GM12878 (cell line): ENCODE measurements at regions not wholly inside any gene's neighbourhood (a gene's known extent, or its start where the extent isn't known, plus 50 kb on each side); places are given as distances from the start of the nearest gene placed in this dataset.

ENCODE experiments used
- ATAC-seq: fragments of 200-7000 bp; cut with Tn5 transposase; 3 replicates; pipeline ENCODE4 v1.9.1; 2020; ENCODE audit warnings: mild to moderate bottlenecking, moderate library complexity
- BruUV-seq: library from RNA; stranded (reverse); fragments of 400-500 nt; replicated peaks from 2 replicates; lab custom pipeline; 2021; lab: Mats Ljungman, UMichigan
- CTCF ChIA-PET: fragments of 300-600 bp; sonication (Branson Sonifier 250); formaldehyde crosslinking; extraction: SDS; loops from one replicate; lab custom pipeline; 2021; ENCODE audit warnings: inconsistent platforms; lab: Yijun Ruan, JAX
- POLR2A ChIA-PET: fragments of 350-600 bp; formaldehyde crosslinking; extraction: SDS; loops from one replicate; lab custom pipeline; 2021; ENCODE audit warnings: inconsistent platforms; lab: Charles Lee
- RAD21 ChIA-PET: fragments of 300-600 bp; sonication (Branson Sonifier 250); formaldehyde crosslinking; loops from one replicate; lab custom pipeline; 2023; ENCODE audit warnings: antibody characterized with exemption; ENCODE audit not compliant: unreplicated experiment; lab: Charles Lee
- SMC1A ChIA-PET: fragments of 300-600 bp; sonication (Branson Sonifier 250); formaldehyde crosslinking; loops from one replicate; lab custom pipeline; 2023; ENCODE audit not compliant: unreplicated experiment, uncharacterized antibody; lab: Charles Lee
- DNase-seq: peaks from one replicate; pipeline ENCODE4 v3.0.0-alpha.2; 2011; ENCODE audit warnings: low read depth, low spot score
- FAIRE-seq: peaks from 3 replicates; lab custom pipeline; 2011; peaks lifted over from hg19 to GRCh38; lab: Jason Lieb, UNC
- H2AFZ ChIP-seq: 2 replicates; pipeline ENCODE4 v1.6.0; 2011; ENCODE audit warnings: low read depth, low read length, control low read depth; ENCODE audit not compliant: control insufficient read depth
- H3K27ac ChIP-seq: 2 replicates; pipeline ENCODE4 v1.5.1; 2011; ENCODE audit warnings: control low read depth; ENCODE audit not compliant: control insufficient read depth, insufficient read depth
- H3K27me3 ChIP-seq, 2 experiments: replicated peaks in 1 of 2; 2 replicates each; pipeline versions ENCODE4 v1.6.0 to v1.6.1; 2011; ENCODE audit warnings: low read length in 1 of 2; ENCODE audit not compliant: control insufficient read depth in 2 of 2, insufficient read depth in 2 of 2
- H3K36me3 ChIP-seq, 2 experiments: 2 replicates each; pipeline ENCODE4 v1.5.1; 2011; ENCODE audit warnings: low read length in 1 of 2; ENCODE audit not compliant: control insufficient read depth in 2 of 2, insufficient read depth in 2 of 2
- H3K4me1 ChIP-seq: 2 replicates; pipeline ENCODE4 v1.6.1; 2011; ENCODE audit warnings: mild to moderate bottlenecking, low read length, moderate library complexity, mixed read lengths; ENCODE audit not compliant: control insufficient read depth, insufficient read depth
- H3K4me2 ChIP-seq: 2 replicates; pipeline ENCODE4 v1.6.0; 2011; ENCODE audit warnings: control low read depth; ENCODE audit not compliant: control insufficient read depth, insufficient read depth
- H3K4me3 ChIP-seq: fragments of 200-600 bp; sonication (generic); 2 replicates; pipeline ENCODE4 v1.5.1; 2016
- H3K79me2 ChIP-seq: 2 replicates; pipeline ENCODE4 v1.6.0; 2011; ENCODE audit warnings: low read length; ENCODE audit not compliant: control insufficient read depth, insufficient read depth
- H3K9ac ChIP-seq: 2 replicates; pipeline ENCODE4 v1.8.0; 2011; ENCODE audit warnings: low read length, control low read depth, mixed read lengths; ENCODE audit not compliant: control insufficient read depth, insufficient read depth
- H3K9me3 ChIP-seq: replicated peaks from 3 replicates; pipeline ENCODE4 v1.5.1; 2011; ENCODE audit warnings: mild to moderate bottlenecking, low read length; ENCODE audit not compliant: control insufficient read depth, insufficient read depth
- H4K20me1 ChIP-seq: 2 replicates; pipeline ENCODE4 v1.6.0; 2011; ENCODE audit not compliant: control insufficient read depth, insufficient read depth
- ASH2L ChIP-seq: fragments of 300-600, 200-600 bp; sonication (generic); IDR thresholded peaks from 2 replicates; pipeline ENCODE4 v1.6.1; 2017; ENCODE audit warnings: low read depth, mild to moderate bottlenecking, borderline replicate concordance
- BMI1 ChIP-seq: fragments of 450-650 bp; IDR thresholded peaks from 2 replicates; pipeline ENCODE4 v1.6.1; 2016; ENCODE audit warnings: mild to moderate bottlenecking, moderate library complexity, borderline replicate concordance
- CBFB ChIP-seq: IDR thresholded peaks from 2 replicates; pipeline ENCODE4 v1.6.1; 2016; ENCODE audit warnings: antibody characterized with exemption, low read depth
- CREB1 ChIP-seq: IDR thresholded peaks from 2 replicates; pipeline ENCODE4 v1.6.1; 2012; ENCODE audit warnings: low read depth, mild to moderate bottlenecking, inconsistent platforms
- KDM1A ChIP-seq: fragments of 200-600 bp; sonication (generic); IDR thresholded peaks from 2 replicates; pipeline ENCODE4 v1.6.1; 2016; ENCODE audit warnings: borderline replicate concordance
- MTA2 ChIP-seq: fragments of 450-650 bp; IDR thresholded peaks from 2 replicates; pipeline ENCODE4 v1.6.1; 2016; ENCODE audit warnings: low read depth, mild to moderate bottlenecking, moderate library complexity
- MYB ChIP-seq: fragments of 150-350 bp; IDR thresholded peaks from 2 replicates; pipeline ENCODE4 v1.6.1; 2014; ENCODE audit warnings: mild to moderate bottlenecking, low read depth, low read length, borderline replicate concordance
- SIX5 ChIP-seq: IDR thresholded peaks from 2 replicates; pipeline ENCODE4 v1.6.1; 2011; ENCODE audit warnings: mild to moderate bottlenecking, low read depth, low read length, moderate library complexity; ENCODE audit not compliant: severe bottlenecking
- SPI1 ChIP-seq: IDR thresholded peaks from 2 replicates; pipeline ENCODE4 v1.6.1; 2011; ENCODE audit warnings: low read depth, mild to moderate bottlenecking, low read length, moderate library complexity, borderline replicate concordance; ENCODE audit not compliant: insufficient read depth
- ZNF274 ChIP-seq: IDR thresholded peaks from one replicate; pipeline ENCODE4 v1.8.0; 2011; ENCODE audit not compliant: insufficient read length, insufficient read depth
- WGBS: methylation state at CpG from one replicate; pipeline ENCODE4 v1.1.6; 2016; ENCODE audit warnings: low lambda C conversion rate; ENCODE audit not compliant: insufficient replicate concordance, insufficient coverage; ENCODE audit errors: missing lambda C conversion rate; 5-methylcytosine and 5-hydroxymethylcytosine counted together
- in situ Hi-C: fragments of 300-500 bp; cut with MboI; formaldehyde crosslinking; loops from 9 replicates; pipeline ENCODE4 v1.14.3; 2018; ENCODE audit warnings: mixed read lengths
- intact Hi-C: fragments of 100-400 bp; cut with micrococcal nuclease; formaldehyde crosslinking; loops from one replicate; pipeline ENCODE4 v1.14.2; 2022; ENCODE audit not compliant: unreplicated experiment
- TF ChIP-seq, protein P1 (sequence below): fragments of 450-650 bp; IDR thresholded peaks from 2 replicates; pipeline ENCODE4 v1.6.1; 2016; ENCODE audit warnings: mild to moderate bottlenecking, moderate library complexity, borderline replicate concordance

DNA sequence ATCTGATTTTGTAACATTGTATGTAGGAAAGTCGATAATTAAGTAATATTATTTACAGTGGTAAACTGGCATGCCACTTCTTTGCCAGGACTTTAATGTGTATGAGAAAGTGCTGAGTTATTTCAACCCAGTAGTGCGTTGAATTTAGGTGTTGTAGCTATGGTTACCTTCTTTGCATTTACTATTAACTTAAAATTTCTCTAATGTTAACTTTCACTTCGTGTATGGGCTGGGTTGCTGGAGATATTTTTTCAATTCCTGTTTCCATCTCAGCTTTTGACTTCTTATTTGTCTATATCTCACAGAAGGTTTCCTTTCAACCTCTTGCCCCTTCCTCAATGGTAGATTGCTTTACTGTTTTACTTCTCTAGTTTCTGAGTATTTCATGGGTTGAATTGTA is 1345.6 kb downstream of the FSCB start:
- BruUV-seq, result no TSS peak
- no peaks in the 10 kb centered on the region for H3K4me1 ChIP-seq
- POLR2A ChIA-PET, result no interaction called here
- no peak overlapping the region for H3K4me2 ChIP-seq
- DNase-seq (no peak), ATAC-seq (peak; percentile 85), FAIRE-seq (no peak)
- in situ Hi-C loops (no loop called here), intact Hi-C loops (no loop called here)
- SMC1A ChIA-PET, result no interaction called here
- H4K20me1 ChIP-seq, result no peaks in the 10 kb centered on the region
- H3K9me3 ChIP-seq, result no peaks in the 10 kb centered on the region
- no peak overlapping the region for H3K4me3 ChIP-seq
- H3K79me2 ChIP-seq, result no peaks in the 10 kb centered on the region
- no peak overlapping the region for H3K9ac ChIP-seq
- 0 out of 2 replicates have a peak, but pooled peaks have one; percentile 9 for TF ChIP-seq SPI1
- TF ChIP-seq ZNF274, result no peak
- no peak for TF ChIP-seq SIX5
- TF ChIP-seq, protein P1, sequence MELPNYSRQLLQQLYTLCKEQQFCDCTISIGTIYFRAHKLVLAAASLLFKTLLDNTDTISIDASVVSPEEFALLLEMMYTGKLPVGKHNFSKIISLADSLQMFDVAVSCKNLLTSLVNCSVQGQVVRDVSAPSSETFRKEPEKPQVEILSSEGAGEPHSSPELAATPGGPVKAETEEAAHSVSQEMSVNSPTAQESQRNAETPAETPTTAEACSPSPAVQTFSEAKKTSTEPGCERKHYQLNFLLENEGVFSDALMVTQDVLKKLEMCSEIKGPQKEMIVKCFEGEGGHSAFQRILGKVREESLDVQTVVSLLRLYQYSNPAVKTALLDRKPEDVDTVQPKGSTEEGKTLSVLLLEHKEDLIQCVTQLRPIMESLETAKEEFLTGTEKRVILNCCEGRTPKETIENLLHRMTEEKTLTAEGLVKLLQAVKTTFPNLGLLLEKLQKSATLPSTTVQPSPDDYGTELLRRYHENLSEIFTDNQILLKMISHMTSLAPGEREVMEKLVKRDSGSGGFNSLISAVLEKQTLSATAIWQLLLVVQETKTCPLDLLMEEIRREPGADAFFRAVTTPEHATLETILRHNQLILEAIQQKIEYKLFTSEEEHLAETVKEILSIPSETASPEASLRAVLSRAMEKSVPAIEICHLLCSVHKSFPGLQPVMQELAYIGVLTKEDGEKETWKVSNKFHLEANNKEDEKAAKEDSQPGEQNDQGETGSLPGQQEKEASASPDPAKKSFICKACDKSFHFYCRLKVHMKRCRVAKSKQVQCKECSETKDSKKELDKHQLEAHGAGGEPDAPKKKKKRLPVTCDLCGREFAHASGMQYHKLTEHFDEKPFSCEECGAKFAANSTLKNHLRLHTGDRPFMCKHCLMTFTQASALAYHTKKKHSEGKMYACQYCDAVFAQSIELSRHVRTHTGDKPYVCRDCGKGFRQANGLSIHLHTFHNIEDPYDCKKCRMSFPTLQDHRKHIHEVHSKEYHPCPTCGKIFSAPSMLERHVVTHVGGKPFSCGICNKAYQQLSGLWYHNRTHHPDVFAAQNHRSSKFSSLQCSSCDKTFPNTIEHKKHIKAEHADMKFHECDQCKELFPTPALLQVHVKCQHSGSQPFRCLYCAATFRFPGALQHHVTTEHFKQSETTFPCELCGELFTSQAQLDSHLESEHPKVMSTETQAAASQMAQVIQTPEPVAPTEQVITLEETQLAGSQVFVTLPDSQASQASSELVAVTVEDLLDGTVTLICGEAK, result no peak
- no peak for TF ChIP-seq MYB
- no peak for TF ChIP-seq KDM1A
- no peak for TF ChIP-seq ASH2L
- TF ChIP-seq MTA2, result no peak
- peak; percentile 47; the same call in 1 of the 2 replicates for TF ChIP-seq BMI1
- TF ChIP-seq CREB1, result no peak
- TF ChIP-seq CBFB, result no peak
- CTCF ChIA-PET, result no interaction called here
- H3K36me3 ChIP-seq, result no peaks in the 10 kb centered on the region
- 16% methylated on average over 3 of the region's 3 CpGs for WGBS
- H2AFZ ChIP-seq, result no peak overlapping the region
- RAD21 ChIA-PET, result no interaction called here
- H3K27ac ChIP-seq, result no peak overlapping the region
- no peaks in the 10 kb centered on the region for H3K27me3 ChIP-seq
